ENCODE measurements at regions not wholly inside any gene's neighbourhood (a gene's known extent, or its start where the extent isn't known, plus 50 kb on each side); places are given as distances from the start of the nearest gene placed in this dataset.

DNA sequence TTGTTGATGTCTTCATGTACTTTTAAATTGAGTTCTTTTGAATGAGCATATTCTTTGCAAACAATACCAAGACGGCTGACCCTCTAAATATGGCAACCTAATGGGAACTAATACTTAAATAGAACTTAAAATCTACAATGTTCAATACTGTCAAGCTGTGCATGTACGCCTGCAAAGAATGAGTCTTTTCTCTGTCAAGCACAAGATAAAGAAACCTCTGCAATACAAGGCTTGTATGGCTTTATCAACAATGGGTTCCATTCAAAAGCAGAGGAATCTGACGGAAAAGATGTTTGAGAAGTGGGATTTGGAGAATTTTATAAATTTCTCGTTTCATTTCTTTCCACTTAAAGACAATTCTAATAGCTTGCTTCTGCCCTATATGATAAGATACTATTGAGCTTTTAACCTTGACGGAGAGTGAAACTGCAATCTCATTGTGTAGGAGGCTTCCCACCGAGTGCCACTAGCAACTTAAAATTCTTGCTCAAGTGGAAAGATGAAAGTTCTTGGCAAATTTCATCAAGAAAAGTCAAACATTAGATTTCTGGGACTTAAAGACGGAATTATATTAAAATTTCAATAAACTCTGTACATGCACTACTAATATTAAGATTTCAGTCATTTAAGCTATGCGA, 119.8 kb downstream of the RGS21 start:
- Histone ChIP-seq H3K27me3 (no peaks in the 10 kb centered on the region), H3K9me3 (ENCODE audit: low read depth) (no peaks in the 10 kb centered on the region), H3K79me2 (ENCODE audit: low read depth) (no peaks in the 10 kb centered on the region), H3K4me3 (no peak overlapping the region), H3F3A (ENCODE audit: low read depth) (no peaks in the 10 kb centered on the region), H3K27ac (no peak overlapping the region), H4K20me1 (ENCODE audit: low read depth) (no peaks in the 10 kb centered on the region), H3K36me3 (peaks cover 4% of the 10 kb centered on the region), H3K4me2 (no peak overlapping the region), H3K4me1 (no peaks in the 10 kb centered on the region), H2AFZ (replicated peaks) (no peak overlapping the region), H3K9ac (no peak overlapping the region)
- Mint-ChIP-seq H3K9me3 (peaks cover 16% of the 10 kb centered on the region), H3K27me3 (ENCODE audit: insufficient read depth, low read depth) (peaks cover 2% of the 10 kb centered on the region), H3K27ac (no peak overlapping the region), H3K36me3 (no peaks in the 10 kb centered on the region), H3K4me3 (no peak overlapping the region), H3K4me1 (peaks cover 18% of the 10 kb centered on the region)
- DNase-seq (ENCODE audit: low spot score): no peak
- TF ChIP-seq, protein P1, sequence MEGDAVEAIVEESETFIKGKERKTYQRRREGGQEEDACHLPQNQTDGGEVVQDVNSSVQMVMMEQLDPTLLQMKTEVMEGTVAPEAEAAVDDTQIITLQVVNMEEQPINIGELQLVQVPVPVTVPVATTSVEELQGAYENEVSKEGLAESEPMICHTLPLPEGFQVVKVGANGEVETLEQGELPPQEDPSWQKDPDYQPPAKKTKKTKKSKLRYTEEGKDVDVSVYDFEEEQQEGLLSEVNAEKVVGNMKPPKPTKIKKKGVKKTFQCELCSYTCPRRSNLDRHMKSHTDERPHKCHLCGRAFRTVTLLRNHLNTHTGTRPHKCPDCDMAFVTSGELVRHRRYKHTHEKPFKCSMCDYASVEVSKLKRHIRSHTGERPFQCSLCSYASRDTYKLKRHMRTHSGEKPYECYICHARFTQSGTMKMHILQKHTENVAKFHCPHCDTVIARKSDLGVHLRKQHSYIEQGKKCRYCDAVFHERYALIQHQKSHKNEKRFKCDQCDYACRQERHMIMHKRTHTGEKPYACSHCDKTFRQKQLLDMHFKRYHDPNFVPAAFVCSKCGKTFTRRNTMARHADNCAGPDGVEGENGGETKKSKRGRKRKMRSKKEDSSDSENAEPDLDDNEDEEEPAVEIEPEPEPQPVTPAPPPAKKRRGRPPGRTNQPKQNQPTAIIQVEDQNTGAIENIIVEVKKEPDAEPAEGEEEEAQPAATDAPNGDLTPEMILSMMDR (IDR thresholded peaks at IDR 0.05): no peak
- no peak for TF ChIP-seq EZH2 (IDR thresholded peaks at IDR 0.05)

DNA sequence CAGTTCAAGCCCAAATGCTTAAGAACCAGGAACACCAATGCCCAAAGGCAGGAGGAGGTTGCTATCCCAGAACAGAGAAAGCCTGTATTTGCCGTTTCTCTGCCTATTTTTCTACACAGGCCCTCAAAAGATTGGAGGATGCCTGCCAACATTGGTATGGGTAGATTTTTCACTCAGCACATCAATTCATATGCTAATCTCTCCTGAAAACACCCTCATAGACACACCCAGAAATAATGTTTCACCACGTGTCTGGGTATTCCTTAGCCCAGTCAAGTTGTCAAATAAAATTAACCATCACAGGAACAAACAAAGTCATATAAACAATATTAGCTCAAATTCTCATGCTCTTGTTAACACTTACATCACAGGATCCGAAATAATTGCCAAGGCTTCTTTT, 121.9 kb downstream of the RGS21 start:
- Histone ChIP-seq H2AFZ (replicated peaks) (no peak overlapping the region), H3K9me3 (ENCODE audit: low read depth) (no peaks in the 10 kb centered on the region), H3K9ac (no peak overlapping the region), H3K4me3 (no peak overlapping the region), H4K20me1 (ENCODE audit: low read depth) (no peaks in the 10 kb centered on the region), H3K36me3 (no peaks in the 10 kb centered on the region), H3K79me2 (ENCODE audit: low read depth) (no peaks in the 10 kb centered on the region), H3K27me3 (no peaks in the 10 kb centered on the region), H3F3A (ENCODE audit: low read depth) (no peaks in the 10 kb centered on the region), H3K4me2 (no peak overlapping the region), H3K4me1 (no peaks in the 10 kb centered on the region), H3K27ac (no peak overlapping the region)
- DNase-seq (ENCODE audit: low spot score): no peak
- Mint-ChIP-seq H3K4me1 (peaks cover 18% of the 10 kb centered on the region), H3K36me3 (no peaks in the 10 kb centered on the region), H3K27ac (no peak overlapping the region), H3K9me3 (peaks cover 8% of the 10 kb centered on the region), H3K4me3 (no peak overlapping the region), H3K27me3 (ENCODE audit: insufficient read depth, low read depth) (peaks cover 2% of the 10 kb centered on the region)
- TF ChIP-seq, protein P1 (IDR thresholded peaks at IDR 0.05): no peak
- no peak for TF ChIP-seq EZH2phosphoT487 (IDR thresholded peaks at IDR 0.05)
- no peak for TF ChIP-seq EZH2 (IDR thresholded peaks at IDR 0.05)

DNA sequence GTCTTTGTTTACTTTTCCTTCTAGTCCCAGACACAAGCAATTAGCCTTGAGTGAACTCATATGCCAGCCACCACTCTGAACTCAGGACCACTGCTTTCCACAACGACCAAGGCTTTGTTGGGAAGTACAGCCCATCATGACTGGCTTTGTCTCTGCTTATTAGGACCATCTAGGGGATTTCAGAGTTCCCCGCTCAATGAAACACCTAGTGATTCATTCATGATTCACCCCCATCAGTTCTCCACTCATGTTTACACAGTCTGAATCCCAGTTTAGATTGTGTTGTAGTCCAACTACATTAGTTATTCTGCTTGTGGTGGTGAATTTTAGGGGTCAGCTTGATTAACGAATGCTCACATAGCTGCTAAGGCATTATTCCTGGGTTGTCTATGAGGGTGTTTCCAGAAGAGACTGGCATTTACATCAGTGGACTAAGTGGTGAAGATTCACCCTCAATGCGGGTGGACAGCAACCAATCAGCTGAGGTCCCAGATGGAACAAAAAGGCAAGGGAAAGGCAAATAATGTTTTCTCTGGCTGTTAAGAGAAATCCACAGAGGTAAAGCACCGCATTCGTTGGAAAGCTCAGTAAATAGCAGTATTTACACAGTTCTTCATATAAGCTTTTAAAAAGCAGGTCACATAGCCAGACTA, 122.7 kb downstream of the RGS21 start:
- Histone ChIP-seq H3K9me3 (ENCODE audit: low read depth) (no peaks in the 10 kb centered on the region), H3K27me3 (no peaks in the 10 kb centered on the region), H3K9ac (no peak overlapping the region), H3K4me1 (no peaks in the 10 kb centered on the region), H3K4me2 (no peak overlapping the region), H3K27ac (no peak overlapping the region), H3K79me2 (ENCODE audit: low read depth) (no peaks in the 10 kb centered on the region), H3F3A (ENCODE audit: low read depth) (no peaks in the 10 kb centered on the region), H2AFZ (replicated peaks) (no peak overlapping the region), H3K4me3 (no peak overlapping the region), H4K20me1 (ENCODE audit: low read depth) (no peaks in the 10 kb centered on the region), H3K36me3 (no peaks in the 10 kb centered on the region)
- Mint-ChIP-seq H3K27ac (no peak overlapping the region), H3K4me1 (peaks cover 18% of the 10 kb centered on the region), H3K36me3 (no peaks in the 10 kb centered on the region), H3K4me3 (no peak overlapping the region), H3K27me3 (ENCODE audit: insufficient read depth, low read depth) (peaks cover 2% of the 10 kb centered on the region), H3K9me3 (peaks cover 4% of the 10 kb centered on the region)
- TF ChIP-seq EZH2 (IDR thresholded peaks at IDR 0.05) (no peak), EZH2phosphoT487 (IDR thresholded peaks at IDR 0.05) (no peak)
- TF ChIP-seq, protein P1 (IDR thresholded peaks at IDR 0.05): no peak
- no peak for DNase-seq (ENCODE audit: low spot score)
